GM03348 (cell line): ENCODE measurements at regions not wholly inside any gene's neighbourhood (a gene's known extent, or its start where the extent isn't known, plus 50 kb on each side); places are given as distances from the start of the nearest gene placed in this dataset.
A peak's percentile ranks its signal among the peaks of the same experiment; 100 is the strongest.
"Not testable (repeated sequence)": the region's sequence is repeated elsewhere in the genome, so short reads cannot be mapped to it uniquely, and the experiment has no call there.

Experiments used
- DNase-seq: peaks from one replicate; pipeline ENCODE4 v3.0.0; 2012; ENCODE audit warnings: low spot score

- peak; percentile 44 for DNase-seq
Measured at GRCh38 chr4:127304356-127304755, 328.4 kb upstream of the INTU start.

- no peak for DNase-seq
Measured at GRCh38 chr4:127307996-127308395, 324.8 kb upstream of the INTU start.

GRCh38 chr4:127309369-127310102 lies 323.2 kb upstream of the INTU start:
- DNase-seq = no peak

GRCh38 chr4:127311371-127311770 lies 321.4 kb upstream of the INTU start:
- DNase-seq = no peak

- no peak for DNase-seq
Measured at GRCh38 chr4:127311924-127312323, 320.8 kb upstream of the INTU start.

- no peak for DNase-seq
Measured at GRCh38 chr4:127313767-127314166, 319.0 kb upstream of the INTU start.

GRCh38 chr4:127327491-127327890 lies 305.3 kb upstream of the INTU start:
- no peak for DNase-seq

- DNase-seq = no peak
Measured at GRCh38 chr4:127335073-127335620, 297.6 kb upstream of the INTU start.

- DNase-seq = no peak
Measured at GRCh38 chr4:127335732-127336131, 297.0 kb upstream of the INTU start.

GRCh38 chr4:127343123-127343522 lies 289.6 kb upstream of the INTU start:
- not testable (repeated sequence) for DNase-seq

- DNase-seq = no peak
Measured at GRCh38 chr4:127344071-127344470, 288.7 kb upstream of the INTU start.

- no peak for DNase-seq
Measured at GRCh38 chr4:127347936-127348335, 284.8 kb upstream of the INTU start.

GRCh38 chr4:127352220-127353113 lies 280.3 kb upstream of the INTU start:
- DNase-seq = no peak

GRCh38 chr4:127355743-127356142 lies 277.0 kb upstream of the INTU start:
- DNase-seq = no peak

- no peak for DNase-seq
Measured at GRCh38 chr4:127357765-127358164, 275.0 kb upstream of the INTU start.

GRCh38 chr4:127362686-127363085 lies 270.1 kb upstream of the INTU start:
- no peak for DNase-seq

GRCh38 chr4:127364397-127364796 lies 268.4 kb upstream of the INTU start:
- no peak for DNase-seq

- no peak for DNase-seq
Measured at GRCh38 chr4:127364911-127365310, 267.8 kb upstream of the INTU start.

- peak; percentile 4 for DNase-seq
Measured at GRCh38 chr4:127370604-127371003, 262.2 kb upstream of the INTU start.

- DNase-seq = no peak
Measured at GRCh38 chr4:127379499-127379898, 253.3 kb upstream of the INTU start.

- DNase-seq = not testable (repeated sequence)
Measured at GRCh38 chr4:127379948-127380347, 252.8 kb upstream of the INTU start.

- DNase-seq = no peak
Measured at GRCh38 chr4:127383666-127384065, 249.1 kb upstream of the INTU start.

- no peak for DNase-seq
Measured at GRCh38 chr4:127394516-127394915, 238.2 kb upstream of the INTU start.
